HEK293T (cell line): ENCODE measurements at regions not wholly inside any gene's neighbourhood (a gene's known extent, or its start where the extent isn't known, plus 50 kb on each side); places are given as distances from the start of the nearest gene placed in this dataset.

Source experiments
- CTCF ChIA-PET: fragments of 350-600 bp; formaldehyde crosslinking; extraction: SDS; loops from one replicate; lab custom pipeline; 2021; ENCODE audit warnings: antibody characterized with exemption, inconsistent platforms; lab: Yijun Ruan, JAX
- POLR2A ChIA-PET: fragments of 350-600 bp; formaldehyde crosslinking; extraction: SDS; loops from one replicate; lab custom pipeline; 2020; ENCODE audit warnings: antibody characterized with exemption, inconsistent platforms; lab: Yijun Ruan, JAX
- DNase-seq: peaks from one replicate; pipeline ENCODE4 v3.0.0; 2012; ENCODE audit warnings: mixed read lengths; ENCODE audit errors: extremely low spot score
- ARNT ChIP-seq: fragments of 450-650 bp; IDR thresholded peaks from 2 replicates; pipeline ENCODE4 v1.6.1; 2017; ENCODE audit warnings: mild to moderate bottlenecking
- BHLHE40 ChIP-seq: fragments of 450-650 bp; IDR thresholded peaks from 2 replicates; pipeline ENCODE4 v1.6.1; 2016; ENCODE audit warnings: mild to moderate bottlenecking, moderate library complexity, borderline replicate concordance
- CTBP1 ChIP-seq: fragments of 450-650 bp; IDR thresholded peaks from 2 replicates; pipeline ENCODE4 v1.6.1; 2016; ENCODE audit warnings: borderline replicate concordance
- ELF4 ChIP-seq: fragments of 450-650 bp; IDR thresholded peaks from 2 replicates; pipeline ENCODE4 v1.6.1; 2017; ENCODE audit warnings: antibody characterized with exemption
- FOXA1 ChIP-seq: fragments of 450-650 bp; IDR thresholded peaks from 2 replicates; pipeline ENCODE4 v1.6.1; 2016; ENCODE audit warnings: mild to moderate bottlenecking
- FOXK2 ChIP-seq: fragments of 450-650 bp; IDR thresholded peaks from 2 replicates; pipeline ENCODE4 v1.6.1; 2016; ENCODE audit warnings: mild to moderate bottlenecking
- FOXM1 ChIP-seq: fragments of 450-650 bp; IDR thresholded peaks from 2 replicates; pipeline ENCODE4 v1.6.1; 2017; ENCODE audit warnings: mild to moderate bottlenecking, borderline replicate concordance
- HDGF ChIP-seq: fragments of 450-650 bp; IDR thresholded peaks from 2 replicates; pipeline ENCODE4 v1.6.1; 2017; ENCODE audit warnings: antibody characterized with exemption, borderline replicate concordance
- L3MBTL2 ChIP-seq: fragments of 450-650 bp; conservative IDR thresholded peaks from 2 replicates; pipeline ENCODE4 v1.6.1; 2016; ENCODE audit warnings: mild to moderate bottlenecking
- LEF1 ChIP-seq: fragments of 450-650 bp; IDR thresholded peaks from 2 replicates; pipeline ENCODE4 v1.6.1; 2017; ENCODE audit warnings: mild to moderate bottlenecking, borderline replicate concordance
- NFRKB ChIP-seq: fragments of 450-650 bp; IDR thresholded peaks from 2 replicates; pipeline ENCODE4 v1.6.1; 2016; ENCODE audit warnings: mild to moderate bottlenecking, moderate library complexity
- SP1 ChIP-seq: fragments of 450-650 bp; IDR thresholded peaks from 2 replicates; pipeline ENCODE4 v1.6.1; 2017
- SUZ12 ChIP-seq: fragments of 450-650 bp; IDR thresholded peaks from 2 replicates; pipeline ENCODE4 v1.6.1; 2016; ENCODE audit warnings: mild to moderate bottlenecking
- TARDBP ChIP-seq: fragments of 450-650 bp; IDR thresholded peaks from 2 replicates; pipeline ENCODE4 v1.6.1; 2016
- ZNF384 ChIP-seq: fragments of 450-650 bp; IDR thresholded peaks from 2 replicates; pipeline ENCODE4 v1.6.1; 2016
- TF ChIP-seq, protein P1 (sequence below): fragments of 450-650 bp; IDR thresholded peaks from 2 replicates; pipeline ENCODE4 v1.6.1; 2016

- DNase-seq = no peak
- ChIA-PET CTCF (no interaction called here), POLR2A (no interaction called here)
- TF ChIP-seq TARDBP = no peak
- no peak for TF ChIP-seq FOXK2
- no peak for TF ChIP-seq L3MBTL2
- no peak for TF ChIP-seq ZNF384
- no peak for TF ChIP-seq FOXM1
- TF ChIP-seq CTBP1 = no peak
- TF ChIP-seq FOXA1 = no peak
- no peak for TF ChIP-seq BHLHE40
- TF ChIP-seq, protein P1, sequence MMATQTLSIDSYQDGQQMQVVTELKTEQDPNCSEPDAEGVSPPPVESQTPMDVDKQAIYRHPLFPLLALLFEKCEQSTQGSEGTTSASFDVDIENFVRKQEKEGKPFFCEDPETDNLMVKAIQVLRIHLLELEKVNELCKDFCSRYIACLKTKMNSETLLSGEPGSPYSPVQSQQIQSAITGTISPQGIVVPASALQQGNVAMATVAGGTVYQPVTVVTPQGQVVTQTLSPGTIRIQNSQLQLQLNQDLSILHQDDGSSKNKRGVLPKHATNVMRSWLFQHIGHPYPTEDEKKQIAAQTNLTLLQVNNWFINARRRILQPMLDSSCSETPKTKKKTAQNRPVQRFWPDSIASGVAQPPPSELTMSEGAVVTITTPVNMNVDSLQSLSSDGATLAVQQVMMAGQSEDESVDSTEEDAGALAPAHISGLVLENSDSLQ = no peak
- TF ChIP-seq LEF1 = no peak
- TF ChIP-seq ARNT = no peak
- TF ChIP-seq HDGF = no peak
- no peak for TF ChIP-seq ELF4
- no peak for TF ChIP-seq SUZ12
Observed at GRCh38 chr1:239040523-239040922, 345.8 kb upstream of the CHRM3 start.

DNA sequence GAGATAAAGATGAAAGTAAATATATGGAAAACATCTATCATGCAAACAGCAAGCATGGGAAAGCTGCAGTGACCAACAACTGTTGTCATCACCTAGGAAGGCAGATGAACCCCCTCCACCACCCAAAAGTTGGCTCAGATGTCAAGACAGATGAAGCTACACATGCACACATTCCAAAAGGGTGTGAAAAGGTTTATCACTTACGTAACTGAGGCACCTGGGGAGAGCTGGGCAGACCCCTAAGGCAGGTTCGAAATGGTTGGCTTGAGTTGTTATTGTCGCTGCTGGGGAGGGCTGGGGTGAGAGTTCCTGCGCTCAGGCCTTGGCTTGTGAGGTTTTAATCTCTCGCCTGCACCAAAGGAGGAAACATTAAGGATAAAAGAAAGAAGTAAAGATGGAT lies 355.1 kb upstream of the CHRM3 start:
- no peak for DNase-seq
- TF ChIP-seq FOXM1 = no peak
- no peak for TF ChIP-seq HDGF
- no peak for TF ChIP-seq ARNT
- no peak for TF ChIP-seq TARDBP
- TF ChIP-seq, protein P1 = no peak
- no peak for TF ChIP-seq SP1
- ChIA-PET POLR2A (no interaction called here), CTCF (no interaction called here)

DNA sequence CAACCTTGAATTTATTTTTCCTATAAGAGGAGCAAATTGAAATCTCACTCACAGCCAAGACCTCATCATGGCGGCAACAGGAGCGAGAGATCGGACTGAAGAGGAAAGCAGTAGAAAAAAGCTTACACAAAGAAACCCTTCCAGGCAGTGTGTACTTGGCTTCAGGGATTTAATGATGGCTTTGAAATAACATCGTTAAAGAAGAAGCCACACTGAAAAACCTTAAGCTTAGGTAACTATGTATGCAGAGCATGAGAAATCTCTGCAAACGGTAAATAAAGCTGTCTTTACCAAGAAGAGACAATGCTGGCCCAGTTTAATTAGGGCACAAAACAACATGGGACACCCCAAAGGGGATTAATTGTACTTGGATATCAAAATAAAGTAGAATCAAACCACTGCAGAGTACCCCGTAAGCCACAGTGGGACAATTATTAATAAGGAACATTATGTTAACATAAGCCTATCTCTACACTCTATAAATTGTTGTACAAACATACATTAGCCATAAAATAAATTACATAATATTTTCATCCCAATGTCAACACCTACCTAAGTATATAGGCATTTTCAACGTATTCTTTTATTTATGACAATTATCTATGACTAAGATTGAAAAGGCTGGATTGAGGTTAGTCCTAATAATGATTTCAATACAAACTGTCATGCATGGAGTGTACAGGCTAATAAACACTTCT lies 360.2 kb upstream of the CHRM3 start:
- POLR2A ChIA-PET = no interaction called here
- no peak for DNase-seq
- CTCF ChIA-PET = no interaction called here
- TF ChIP-seq HDGF (no peak), FOXM1 (no peak), CTBP1 (no peak), SP1 (no peak), L3MBTL2 (no peak), FOXK2 (no peak), ELF4 (no peak), ZNF384 (no peak), BHLHE40 (no peak), FOXA1 (no peak), ARNT (no peak), NFRKB (no peak), TARDBP (no peak), SUZ12 (no peak)
- TF ChIP-seq, protein P1 = no peak

DNA sequence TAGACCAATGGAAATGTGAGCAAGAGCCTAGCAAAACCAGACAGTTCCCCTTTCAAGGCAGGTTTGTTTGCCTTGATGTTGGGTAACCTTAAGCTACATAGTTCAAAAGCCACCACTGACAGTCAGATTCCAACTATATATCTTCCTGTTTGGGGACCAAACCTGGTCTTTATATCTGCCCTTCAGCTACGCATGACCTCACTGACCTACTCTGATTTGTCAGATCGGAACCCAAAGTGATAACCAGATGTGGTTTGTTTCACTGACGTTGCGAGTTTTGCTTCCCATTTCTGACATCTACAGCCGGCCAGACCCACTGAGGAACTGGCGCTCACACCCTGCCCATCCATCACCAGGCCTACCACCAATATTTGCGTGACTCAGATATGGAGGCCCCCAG lies 361.1 kb upstream of the CHRM3 start:
- TF ChIP-seq L3MBTL2 = no peak
- CTCF ChIA-PET = no interaction called here
- POLR2A ChIA-PET = no interaction called here
- DNase-seq = no peak

- TF ChIP-seq SP1 = no peak
- no peak for TF ChIP-seq FOXA1
- no peak for TF ChIP-seq HDGF
- no peak for TF ChIP-seq SUZ12
- TF ChIP-seq, protein P1 = no peak
- TF ChIP-seq FOXK2 = no peak
- no peak for TF ChIP-seq ELF4
- CTCF ChIA-PET = no interaction called here
- no peak for DNase-seq
- POLR2A ChIA-PET = no interaction called here
Observed at GRCh38 chr1:239023732-239024360, 362.5 kb upstream of the CHRM3 start.

DNA sequence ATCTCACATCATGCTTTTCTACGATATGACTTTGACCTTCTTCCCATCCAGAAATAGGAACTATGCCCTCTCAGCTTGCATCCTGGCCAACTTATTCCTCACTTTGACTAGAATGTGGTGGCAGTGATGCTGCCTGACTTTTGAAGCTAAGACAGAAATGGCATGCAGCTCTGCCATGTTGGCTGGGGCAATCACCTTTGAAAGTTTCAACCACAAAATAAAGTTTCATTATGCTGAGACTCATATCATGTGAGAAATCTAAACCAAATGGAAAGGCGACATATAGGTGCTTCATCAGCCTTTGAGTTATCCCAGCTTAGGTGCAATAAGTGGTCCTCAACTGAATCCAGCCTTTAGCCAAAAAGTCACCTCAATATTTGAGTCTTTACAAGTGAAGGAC lies 370.0 kb upstream of the CHRM3 start:
- CTCF ChIA-PET = no interaction called here
- DNase-seq = no peak
- POLR2A ChIA-PET = no interaction called here
- TF ChIP-seq, protein P1 = no peak
- no peak for TF ChIP-seq NFRKB
- TF ChIP-seq TARDBP = no peak
- no peak for TF ChIP-seq LEF1
- no peak for TF ChIP-seq BHLHE40
